Upper lobe of left lung (tissue), 6 donors: ENCODE measurements at regions not wholly inside any gene's neighbourhood (a gene's known extent, or its start where the extent isn't known, plus 50 kb on each side); places are given as distances from the start of the nearest gene placed in this dataset.

ENCODE experiments used
- ATAC-seq, 2 donors: fragments of 200-7000 bp; cut with Tn5 transposase; one replicate each; pipeline ENCODE4 v1.9.1; 2022; ENCODE audit warnings: mild to moderate bottlenecking in 2 of 2, moderate library complexity in 2 of 2; ENCODE audit not compliant: low FRiP score in 2 of 2
- DNase-seq, 2 donors: peaks; one replicate each; pipeline ENCODE4 v3.0.0-alpha.2; 2019 to 2020
- H3K27ac ChIP-seq, 4 donors: fragments of 200-600 bp; sonication (generic); one replicate each; pipeline ENCODE4 v1.5.1; 2016 to 2019
- H3K27me3 ChIP-seq, 4 donors: fragments of 200-600 bp; sonication (generic); one replicate each; pipeline ENCODE4 v1.5.1; 2017 to 2019
- H3K36me3 ChIP-seq, 4 donors: fragments of 200-600 bp; sonication (generic); one replicate each; pipeline ENCODE4 v1.5.1; 2016 to 2019
- H3K4me1 ChIP-seq, 4 donors: fragments of 200-600 bp; sonication (generic); one replicate each; pipeline ENCODE4 v1.5.1; 2018 to 2019
- H3K4me3 ChIP-seq, 4 donors: fragments of 200-600 bp; sonication (generic); one replicate each; pipeline ENCODE4 v1.5.1; 2017 to 2019; ENCODE audit warnings: mild to moderate bottlenecking in 2 of 4, moderate library complexity in 1 of 4
- H3K9me3 ChIP-seq, 4 donors: fragments of 200-600 bp; sonication (generic); one replicate each; pipeline ENCODE4 v1.5.1; 2018 to 2019
- CTCF ChIP-seq, 6 experiments: fragments of 450-650 bp in 4 of 6; fragments of 200-600 bp in 2 of 6; sonication (generic) in 2 of 6; IDR thresholded peaks; one replicate each; pipeline ENCODE4 v1.5.1; 2016 to 2019; ENCODE audit warnings: antibody characterized with exemption in 6 of 6
- EP300 ChIP-seq, 4 donors: sonication (generic); formaldehyde crosslinking; IDR thresholded peaks; one replicate each; pipeline ENCODE4 v1.5.1; 2017; ENCODE audit warnings: antibody characterized with exemption in 4 of 4, control low read depth in 2 of 4
- POLR2A ChIP-seq, 4 donors: fragments of 450-650 bp; IDR thresholded peaks; one replicate each; pipeline ENCODE4 v1.5.1; 2016 to 2017; ENCODE audit warnings: antibody characterized with exemption in 4 of 4, mild to moderate bottlenecking in 2 of 4
- POLR2AphosphoS5 ChIP-seq, 2 donors: sonication (generic); formaldehyde crosslinking; IDR thresholded peaks; one replicate each; pipeline ENCODE4 v1.5.1; 2017; ENCODE audit warnings: antibody characterized with exemption in 2 of 2
- WGBS, 2 donors: methylation state at CpG; one replicate each; pipeline ENCODE4 v1.1.5; 2017 to 2018; 5-methylcytosine and 5-hydroxymethylcytosine counted together
- donor health status: DM: no; HTN: no; CAD: no; lungs with moderate emphysema.
- donor health status: DM: no; HTN: yes; CAD: no; lungs with severe emphysema.

GRCh38 chr12:92357584-92358261 is 212.1 kb upstream of the BTG1 start:
- 84 to 88% methylated on average over 5 of the region's 5 CpGs for WGBS, 2 donors
- H3K9me3 ChIP-seq, result no peaks in the 10 kb centered on the region
- no peak overlapping the region for H3K27ac ChIP-seq
- ATAC-seq, result no peak
- no peaks in the 10 kb centered on the region for H3K36me3 ChIP-seq
- no peak overlapping the region for H3K4me3 ChIP-seq
- H3K4me1 ChIP-seq, result no peaks in the 10 kb centered on the region
- DNase-seq, result no peak
- no peaks in the 10 kb centered on the region for H3K27me3 ChIP-seq
- TF ChIP-seq POLR2A (IDR thresholded peaks at IDR 0.05), result no peak
- TF ChIP-seq CTCF (IDR thresholded peaks at IDR 0.05), result no peak
- TF ChIP-seq EP300 (IDR thresholded peaks at IDR 0.05), result no peak
- no peak for TF ChIP-seq POLR2AphosphoS5 (IDR thresholded peaks at IDR 0.05)

- H3K4me3 ChIP-seq, result no peak overlapping the region
- TF ChIP-seq POLR2A (IDR thresholded peaks at IDR 0.05) (no peak), EP300 (IDR thresholded peaks at IDR 0.05) (no peak), CTCF (IDR thresholded peaks at IDR 0.05) (no peak), POLR2AphosphoS5 (IDR thresholded peaks at IDR 0.05) (no peak)
- no peaks in the 10 kb centered on the region for H3K9me3 ChIP-seq
- WGBS, 2 donors, result 45 to 71% methylated on average over 2 of the region's 2 CpGs
- ATAC-seq (peak in 1 of 2 donors; percentile 31), DNase-seq (no peak)
- no peaks in the 10 kb centered on the region for H3K27me3 ChIP-seq
- H3K4me1 ChIP-seq, result no peaks in the 10 kb centered on the region
- no peaks in the 10 kb centered on the region for H3K36me3 ChIP-seq
- H3K27ac ChIP-seq, result no peak overlapping the region
Measured at GRCh38 chr12:92356425-92356824, 210.8 kb upstream of the BTG1 start.

GRCh38 chr12:92349635-92350034 is 204.0 kb upstream of the BTG1 start:
- WGBS, 2 donors, result 86 to 89% methylated on average over 1 of the region's 1 CpG
- no peaks in the 10 kb centered on the region for H3K27me3 ChIP-seq
- no peaks in the 10 kb centered on the region for H3K9me3 ChIP-seq
- no peak for DNase-seq
- H3K36me3 ChIP-seq, result no peaks in the 10 kb centered on the region
- ATAC-seq, result no peak
- TF ChIP-seq CTCF (IDR thresholded peaks at IDR 0.05), result no peak
- TF ChIP-seq POLR2AphosphoS5 (IDR thresholded peaks at IDR 0.05), result no peak
- no peak for TF ChIP-seq EP300 (IDR thresholded peaks at IDR 0.05)
- H3K27ac ChIP-seq, result no peak overlapping the region
- H3K4me3 ChIP-seq, result no peak overlapping the region
- H3K4me1 ChIP-seq, result no peaks in the 10 kb centered on the region

- Histone ChIP-seq H3K27ac (no peak overlapping the region), H3K4me3 (no peak overlapping the region), H3K27me3 (no peaks in the 10 kb centered on the region), H3K36me3 (no peaks in the 10 kb centered on the region), H3K9me3 (no peaks in the 10 kb centered on the region), H3K4me1 (peaks cover 0 to 12% (median 1%) of the 10 kb centered on the region in 4 donors)
- DNase-seq (no peak), ATAC-seq (no peak)
- TF ChIP-seq EP300 (IDR thresholded peaks at IDR 0.05) (no peak), POLR2A (IDR thresholded peaks at IDR 0.05) (no peak), POLR2AphosphoS5 (IDR thresholded peaks at IDR 0.05) (no peak), CTCF (IDR thresholded peaks at IDR 0.05) (no peak)
- WGBS, 2 donors, result 96 to 100% methylated on average over 1 of the region's 1 CpG
Measured at GRCh38 chr12:92342574-92342973, 196.9 kb upstream of the BTG1 start.

GRCh38 chr12:92341065-92341668 is 195.5 kb upstream of the BTG1 start:
- WGBS, 2 donors, result 26 to 42% methylated on average over 13 of the region's 13 CpGs
- ATAC-seq (no peak), DNase-seq (no peak)
- no peak overlapping the region for H3K27ac ChIP-seq
- no peaks in the 10 kb centered on the region for H3K36me3 ChIP-seq
- H3K4me3 ChIP-seq, result peak overlapping the region in 1 of 4 donors; percentile 20
- no peaks in the 10 kb centered on the region for H3K9me3 ChIP-seq
- no peaks in the 10 kb centered on the region for H3K27me3 ChIP-seq
- TF ChIP-seq POLR2AphosphoS5 (IDR thresholded peaks at IDR 0.05) (no peak), EP300 (IDR thresholded peaks at IDR 0.05) (no peak), CTCF (IDR thresholded peaks at IDR 0.05) (no peak), POLR2A (IDR thresholded peaks at IDR 0.05) (no peak)
- H3K4me1 ChIP-seq, result peaks cover 0 to 12% (median 3%) of the 10 kb centered on the region in 4 donors
